ENCODE measurements at regions not wholly inside any gene's neighbourhood (a gene's known extent, or its start where the extent isn't known, plus 50 kb on each side); places are given as distances from the start of the nearest gene placed in this dataset.

DNA sequence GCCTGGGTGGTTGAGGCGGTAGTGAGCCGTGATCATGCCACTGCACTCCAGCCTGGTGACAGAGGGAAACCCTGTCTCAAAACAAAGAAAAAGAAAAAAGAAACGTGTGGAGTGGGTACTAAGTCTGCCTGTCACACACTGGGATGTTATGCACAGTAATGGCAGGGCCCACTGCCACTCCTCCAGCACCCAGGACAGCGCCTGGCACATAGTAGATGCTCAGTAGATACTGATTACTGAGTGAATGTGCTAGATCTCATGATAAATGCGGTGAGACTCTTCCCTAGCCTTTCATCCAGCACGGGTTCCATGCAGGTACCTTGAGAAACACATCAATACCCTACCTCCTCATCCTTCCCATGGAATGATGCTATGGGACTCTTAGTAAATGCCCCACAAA lies 87.4 kb upstream of the HSPA9 start:
- Histone ChIP-seq H3F3A (ENCODE audit: control insufficient read depth, insufficient read depth) (no peaks in the 10 kb centered on the region), H4K20me1 (ENCODE audit: control insufficient read depth, insufficient read depth, low read depth, low read length) (no peaks in the 10 kb centered on the region), H3K4me1 (ENCODE audit: control insufficient read depth, low read length) (peaks cover 31% of the 10 kb centered on the region), H3K4me3 (ENCODE audit: low read length) (no peak overlapping the region), H3K4me2 (ENCODE audit: low read length) (peak overlapping the region; percentile 21), H3K9me3 (ENCODE audit: control insufficient read depth, insufficient read depth, low read length) (no peaks in the 10 kb centered on the region), H3K27ac (ENCODE audit: low read depth, low read length) (no peak overlapping the region), H3K36me3 (ENCODE audit: control insufficient read depth, low read length) (no peaks in the 10 kb centered on the region), H3K27me3 (ENCODE audit: control insufficient read depth, low read length) (peaks cover 14% of the 10 kb centered on the region), H3K79me2 (ENCODE audit: control insufficient read depth, low read length) (no peaks in the 10 kb centered on the region), H3K9me2 (replicated peaks; ENCODE audit: control insufficient read depth, low read length) (no peaks in the 10 kb centered on the region)
- TF ChIP-seq EZH2phosphoT487 (IDR thresholded peaks at IDR 0.05; ENCODE audit: borderline replicate concordance, low read length), result no peak

DNA sequence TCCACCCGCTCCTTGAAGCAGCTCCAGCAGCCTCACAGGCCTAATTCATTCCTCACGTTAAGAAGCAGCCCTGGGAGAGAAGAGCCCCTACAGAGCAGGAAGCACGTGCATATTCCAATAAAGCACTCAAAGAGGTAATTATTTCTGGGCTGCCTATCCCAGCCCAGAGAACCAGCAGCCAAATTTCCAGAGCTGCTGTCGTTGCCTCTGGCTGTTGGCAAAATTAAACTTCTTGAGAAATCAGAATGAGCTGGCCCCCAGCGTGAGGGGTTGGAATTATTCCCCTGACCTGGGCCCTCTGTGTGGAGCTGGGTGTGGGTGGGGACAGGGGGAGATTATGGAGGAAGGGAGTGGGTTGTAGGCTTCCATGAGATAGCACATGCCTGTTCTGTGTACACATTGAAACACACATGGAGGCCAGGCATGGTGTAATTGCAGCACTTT lies 86.8 kb upstream of the HSPA9 start:
- H3K79me2 ChIP-seq (ENCODE audit: control insufficient read depth, low read length), result no peaks in the 10 kb centered on the region
- TF ChIP-seq EZH2phosphoT487 (IDR thresholded peaks at IDR 0.05; ENCODE audit: borderline replicate concordance, low read length), result no peak
- TF ChIP-seq, protein P1, sequence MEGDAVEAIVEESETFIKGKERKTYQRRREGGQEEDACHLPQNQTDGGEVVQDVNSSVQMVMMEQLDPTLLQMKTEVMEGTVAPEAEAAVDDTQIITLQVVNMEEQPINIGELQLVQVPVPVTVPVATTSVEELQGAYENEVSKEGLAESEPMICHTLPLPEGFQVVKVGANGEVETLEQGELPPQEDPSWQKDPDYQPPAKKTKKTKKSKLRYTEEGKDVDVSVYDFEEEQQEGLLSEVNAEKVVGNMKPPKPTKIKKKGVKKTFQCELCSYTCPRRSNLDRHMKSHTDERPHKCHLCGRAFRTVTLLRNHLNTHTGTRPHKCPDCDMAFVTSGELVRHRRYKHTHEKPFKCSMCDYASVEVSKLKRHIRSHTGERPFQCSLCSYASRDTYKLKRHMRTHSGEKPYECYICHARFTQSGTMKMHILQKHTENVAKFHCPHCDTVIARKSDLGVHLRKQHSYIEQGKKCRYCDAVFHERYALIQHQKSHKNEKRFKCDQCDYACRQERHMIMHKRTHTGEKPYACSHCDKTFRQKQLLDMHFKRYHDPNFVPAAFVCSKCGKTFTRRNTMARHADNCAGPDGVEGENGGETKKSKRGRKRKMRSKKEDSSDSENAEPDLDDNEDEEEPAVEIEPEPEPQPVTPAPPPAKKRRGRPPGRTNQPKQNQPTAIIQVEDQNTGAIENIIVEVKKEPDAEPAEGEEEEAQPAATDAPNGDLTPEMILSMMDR (IDR thresholded peaks at IDR 0.05; ENCODE audit: low read depth, low read length, poor library complexity, severe bottlenecking), result no peak
- no peaks in the 10 kb centered on the region for H3F3A ChIP-seq (ENCODE audit: control insufficient read depth, insufficient read depth)

DNA sequence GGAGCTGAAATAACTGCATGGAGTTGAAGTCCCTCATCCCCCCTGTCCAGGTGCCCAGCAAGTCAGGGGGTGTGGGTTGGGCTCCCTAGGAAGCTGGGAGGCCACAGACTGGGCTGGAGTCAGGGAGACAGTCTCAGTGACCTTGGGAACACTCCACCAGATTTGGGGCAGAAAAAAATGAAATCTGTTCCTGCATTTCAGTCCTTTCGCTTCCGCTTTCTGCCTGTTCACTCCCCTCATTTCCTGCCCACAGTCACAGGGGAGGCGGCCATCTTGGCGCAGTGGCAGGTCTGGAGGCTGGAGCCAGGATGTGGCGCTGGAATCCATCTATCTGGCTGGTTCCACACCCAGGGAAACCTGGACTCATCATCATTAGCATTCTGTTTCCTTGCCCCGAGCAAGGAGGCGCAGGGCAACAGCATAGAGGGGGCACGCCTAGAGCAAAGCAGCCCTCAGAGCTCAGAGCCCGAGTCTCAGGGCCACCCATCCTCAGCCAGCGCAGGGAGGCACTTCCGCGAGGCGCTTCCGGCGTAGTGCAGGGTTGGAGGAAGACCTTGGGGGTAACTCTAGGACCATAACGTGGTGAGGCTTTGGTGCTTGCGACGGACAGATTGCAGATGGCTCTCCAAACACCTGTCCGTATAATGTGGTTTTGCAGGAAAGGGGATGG lies 86.2 kb upstream of the HSPA9 start:
- peaks cover 25% of the 10 kb centered on the region for H3K27me3 ChIP-seq (ENCODE audit: control insufficient read depth, low read length)
- H3K9me2 ChIP-seq (replicated peaks; ENCODE audit: control insufficient read depth, low read length), result no peaks in the 10 kb centered on the region
- no peak overlapping the region for H3K4me3 ChIP-seq (ENCODE audit: low read length)
- H3K36me3 ChIP-seq (ENCODE audit: control insufficient read depth, low read length), result no peaks in the 10 kb centered on the region
- H4K20me1 ChIP-seq (ENCODE audit: control insufficient read depth, insufficient read depth, low read depth, low read length), result no peaks in the 10 kb centered on the region
- no peaks in the 10 kb centered on the region for H3F3A ChIP-seq (ENCODE audit: control insufficient read depth, insufficient read depth)
- H3K4me1 ChIP-seq (ENCODE audit: control insufficient read depth, low read length), result peaks cover 31% of the 10 kb centered on the region
- no peaks in the 10 kb centered on the region for H3K9me3 ChIP-seq (ENCODE audit: control insufficient read depth, insufficient read depth, low read length)
- H3K27ac ChIP-seq (ENCODE audit: low read depth, low read length), result no peak overlapping the region
- TF ChIP-seq, protein P1 (IDR thresholded peaks at IDR 0.05; ENCODE audit: low read depth, low read length, poor library complexity, severe bottlenecking), result no peak
- TF ChIP-seq EZH2phosphoT487 (IDR thresholded peaks at IDR 0.05; ENCODE audit: borderline replicate concordance, low read length), result no peak
- no peaks in the 10 kb centered on the region for H3K79me2 ChIP-seq (ENCODE audit: control insufficient read depth, low read length)
- H3K4me2 ChIP-seq (ENCODE audit: low read length), result peak overlapping the region; percentile 51

More for the DNA sequence above, 86.8 kb upstream of the HSPA9 start:
- Histone ChIP-seq H3K27ac (ENCODE audit: low read depth, low read length) (no peak overlapping the region), H4K20me1 (ENCODE audit: control insufficient read depth, insufficient read depth, low read depth, low read length) (no peaks in the 10 kb centered on the region), H3K9me2 (replicated peaks; ENCODE audit: control insufficient read depth, low read length) (no peaks in the 10 kb centered on the region), H3K4me1 (ENCODE audit: control insufficient read depth, low read length) (peaks cover 31% of the 10 kb centered on the region), H3K27me3 (ENCODE audit: control insufficient read depth, low read length) (peaks cover 19% of the 10 kb centered on the region), H3K9me3 (ENCODE audit: control insufficient read depth, insufficient read depth, low read length) (no peaks in the 10 kb centered on the region), H3K4me3 (ENCODE audit: low read length) (no peak overlapping the region), H3K36me3 (ENCODE audit: control insufficient read depth, low read length) (no peaks in the 10 kb centered on the region), H3K4me2 (ENCODE audit: low read length) (no peak overlapping the region)

DNA sequence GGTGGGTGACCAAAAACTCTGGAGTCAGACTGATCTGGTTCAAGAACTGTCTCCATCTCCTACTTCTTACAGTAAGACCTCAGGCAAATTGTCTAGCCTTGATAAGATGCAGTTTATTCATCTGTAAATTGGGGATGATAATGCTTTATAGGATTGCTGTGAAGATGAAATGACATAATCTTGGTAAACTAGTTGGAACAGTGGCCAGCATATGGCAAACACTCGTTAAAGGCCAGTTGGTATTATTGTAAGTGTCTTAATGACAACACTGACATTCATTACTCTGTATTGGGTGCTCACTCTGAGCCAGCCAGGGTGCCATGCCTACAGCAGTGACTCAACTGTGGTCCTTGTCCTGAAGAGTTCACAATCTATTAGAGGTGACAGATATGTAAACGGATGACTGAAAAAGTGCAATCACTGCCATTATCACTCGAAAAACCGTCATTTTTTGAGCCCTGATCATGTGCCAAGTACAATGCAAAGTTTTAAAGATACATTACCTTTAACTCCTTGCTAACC lies 84.9 kb upstream of the HSPA9 start:
- peaks cover 32% of the 10 kb centered on the region for H3K4me1 ChIP-seq (ENCODE audit: control insufficient read depth, low read length)
- no peaks in the 10 kb centered on the region for H3K36me3 ChIP-seq (ENCODE audit: control insufficient read depth, low read length)
- H3K79me2 ChIP-seq (ENCODE audit: control insufficient read depth, low read length), result no peaks in the 10 kb centered on the region
- no peak overlapping the region for H3K4me2 ChIP-seq (ENCODE audit: low read length)
- H3K27me3 ChIP-seq (ENCODE audit: control insufficient read depth, low read length), result peaks cover 33% of the 10 kb centered on the region
- H3K27ac ChIP-seq (ENCODE audit: low read depth, low read length), result no peak overlapping the region
- no peaks in the 10 kb centered on the region for H3K9me3 ChIP-seq (ENCODE audit: control insufficient read depth, insufficient read depth, low read length)
- H3K9me2 ChIP-seq (replicated peaks; ENCODE audit: control insufficient read depth, low read length), result no peaks in the 10 kb centered on the region
- H4K20me1 ChIP-seq (ENCODE audit: control insufficient read depth, insufficient read depth, low read depth, low read length), result no peaks in the 10 kb centered on the region
- no peak overlapping the region for H3K4me3 ChIP-seq (ENCODE audit: low read length)
- TF ChIP-seq, protein P1 (IDR thresholded peaks at IDR 0.05; ENCODE audit: low read depth, low read length, poor library complexity, severe bottlenecking), result no peak
- TF ChIP-seq EZH2phosphoT487 (IDR thresholded peaks at IDR 0.05; ENCODE audit: borderline replicate concordance, low read length), result no peak
- H3F3A ChIP-seq (ENCODE audit: control insufficient read depth, insufficient read depth), result no peaks in the 10 kb centered on the region
